Activated B cell treated with CpG ODN at 0.5 μM for 24 hours (primary cell): ENCODE measurements at regions not wholly inside any gene's neighbourhood (a gene's known extent, or its start where the extent isn't known, plus 50 kb on each side); places are given as distances from the start of the nearest gene placed in this dataset.

Experiments used
- ATAC-seq: fragments of 200-7000 bp; cut with Tn5 transposase; one replicate; pipeline ENCODE4 v1.10.0; 2021; ENCODE audit warnings: low read depth, mild to moderate bottlenecking, moderate library complexity
- CTCF ChIA-PET: fragments of 350-600 bp; sonication (Branson Sonifier 250); formaldehyde crosslinking; loops from one replicate; lab custom pipeline; 2021; ENCODE audit warnings: antibody characterized with exemption; lab: Charles Lee
- POLR2A ChIA-PET: fragments of 350-600 bp; sonication (Branson Sonifier 250); formaldehyde crosslinking; loops from one replicate; lab custom pipeline; 2021; ENCODE audit warnings: antibody characterized with exemption; lab: Charles Lee
- DNase-seq: peaks from one replicate; pipeline ENCODE4 v3.0.0; 2022
- H3K27ac Mint-ChIP-seq: one replicate; pipeline ENCODE4 v1.8.0; 2020; ENCODE audit warnings: mixed read lengths
- H3K27me3 Mint-ChIP-seq: one replicate; pipeline ENCODE4 v1.8.0; 2021; ENCODE audit warnings: mixed read lengths
- H3K36me3 Mint-ChIP-seq: one replicate; pipeline ENCODE4 v1.8.0; 2021; ENCODE audit warnings: low read depth, mixed read lengths
- H3K4me1 Mint-ChIP-seq: one replicate; pipeline ENCODE4 v1.8.0; 2021; ENCODE audit warnings: mixed read lengths
- H3K4me3 Mint-ChIP-seq: one replicate; pipeline ENCODE4 v1.8.0; 2020; ENCODE audit warnings: mild to moderate bottlenecking, mixed read lengths
- H3K9me3 Mint-ChIP-seq: one replicate; pipeline ENCODE4 v1.8.0; 2020; ENCODE audit warnings: mixed read lengths
- CTCF ChIP-seq: fragments of 200-600 bp; IDR thresholded peaks from one replicate; pipeline ENCODE4 v1.8.0; 2022; ENCODE audit warnings: antibody characterized with exemption, mild to moderate bottlenecking
- intact Hi-C: fragments of 100-400 bp; cut with micrococcal nuclease; formaldehyde crosslinking; loops from one replicate; pipeline ENCODE4 v1.15.1; 2024

GRCh38 chr5:167254132-167254531, 1037.3 kb upstream of the WWC1 start:
- CTCF ChIA-PET: no interaction called here

GRCh38 chr5:167255926-167256325, 1035.5 kb upstream of the WWC1 start:
- H3K9me3 Mint-ChIP-seq: no peaks in the 10 kb centered on the region
- intact Hi-C loops: no loop called here
- no peak overlapping the region for H3K27ac Mint-ChIP-seq

More at GRCh38 chr5:167254132-167254531, 1037.3 kb upstream of the WWC1 start:
- Mint-ChIP-seq H3K9me3 (no peaks in the 10 kb centered on the region), H3K27me3 (no peaks in the 10 kb centered on the region), H3K4me3 (no peak overlapping the region), H3K4me1 (no peaks in the 10 kb centered on the region), H3K36me3 (no peaks in the 10 kb centered on the region), H3K27ac (no peak overlapping the region)
- intact Hi-C loops: no loop called here
- TF ChIP-seq CTCF: no peak
- DNase-seq (no peak), ATAC-seq (no peak)
- POLR2A ChIA-PET: no interaction called here

GRCh38 chr5:167259806-167260205, 1031.6 kb upstream of the WWC1 start:
- Mint-ChIP-seq H3K27ac (no peak overlapping the region), H3K9me3 (peaks cover 3% of the 10 kb centered on the region), H3K36me3 (no peaks in the 10 kb centered on the region), H3K4me1 (no peaks in the 10 kb centered on the region), H3K27me3 (no peaks in the 10 kb centered on the region), H3K4me3 (no peak overlapping the region)
- POLR2A ChIA-PET: no interaction called here
- no peak for DNase-seq
- no peak for TF ChIP-seq CTCF
- CTCF ChIA-PET: no interaction called here
- no peak for ATAC-seq
- intact Hi-C loops: no loop called here

More at GRCh38 chr5:167255926-167256325, 1035.5 kb upstream of the WWC1 start:
- H3K4me1 Mint-ChIP-seq: no peaks in the 10 kb centered on the region
- no peaks in the 10 kb centered on the region for H3K36me3 Mint-ChIP-seq
- CTCF ChIA-PET: no interaction called here
- no peak for ATAC-seq
- DNase-seq: no peak
- POLR2A ChIA-PET: no interaction called here
- H3K4me3 Mint-ChIP-seq: no peak overlapping the region
- TF ChIP-seq CTCF: no peak
- no peaks in the 10 kb centered on the region for H3K27me3 Mint-ChIP-seq

GRCh38 chr5:167261309-167262100, 1029.9 kb upstream of the WWC1 start:
- no peak for TF ChIP-seq CTCF
- Mint-ChIP-seq H3K27me3 (no peaks in the 10 kb centered on the region), H3K4me3 (no peak overlapping the region), H3K27ac (no peak overlapping the region), H3K36me3 (no peaks in the 10 kb centered on the region), H3K9me3 (peaks cover 5% of the 10 kb centered on the region), H3K4me1 (no peaks in the 10 kb centered on the region)
- DNase-seq: no peak
- intact Hi-C loops: no loop called here
- no peak for ATAC-seq
- POLR2A ChIA-PET: no interaction called here
- CTCF ChIA-PET: no interaction called here

GRCh38 chr5:167263185-167263584, 1028.3 kb upstream of the WWC1 start:
- H3K4me3 Mint-ChIP-seq: no peak overlapping the region
- intact Hi-C loops: no loop called here
- peaks cover 5% of the 10 kb centered on the region for H3K9me3 Mint-ChIP-seq

More at GRCh38 chr5:167263185-167263584, 1028.3 kb upstream of the WWC1 start:
- no peaks in the 10 kb centered on the region for H3K4me1 Mint-ChIP-seq
- CTCF ChIA-PET: no interaction called here
- DNase-seq (no peak), ATAC-seq (no peak)
- no peak overlapping the region for H3K27ac Mint-ChIP-seq
- no peaks in the 10 kb centered on the region for H3K36me3 Mint-ChIP-seq
- H3K27me3 Mint-ChIP-seq: no peaks in the 10 kb centered on the region
- no peak for TF ChIP-seq CTCF
- POLR2A ChIA-PET: no interaction called here
